ENCODE measurements at regions not wholly inside any gene's neighbourhood (a gene's known extent, or its start where the extent isn't known, plus 50 kb on each side); places are given as distances from the start of the nearest gene placed in this dataset.

DNA sequence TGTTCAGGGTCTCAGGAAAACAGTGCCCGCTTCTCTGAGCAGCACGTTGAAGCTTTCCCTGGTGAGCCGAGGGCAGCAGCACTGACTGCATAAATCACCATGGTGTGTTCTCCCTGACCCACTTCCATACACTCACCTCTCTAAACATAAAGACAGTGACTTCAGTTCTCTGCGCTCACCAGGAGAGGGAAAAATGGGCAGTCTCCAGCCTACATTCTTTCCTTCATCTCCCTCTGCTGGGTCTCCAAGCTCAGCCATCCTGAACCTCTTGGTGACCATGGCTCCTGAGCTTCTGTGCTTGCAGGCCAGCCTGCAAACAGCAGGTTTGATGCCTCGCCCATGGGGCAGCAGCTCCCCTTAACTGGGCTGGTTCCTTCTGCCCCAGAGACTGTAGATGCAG, 236.6 kb upstream of the ZNF32 start:
- CTCF ChIA-PET = interaction anchor here (0.6 to 1.0 kb wide), 2 partner anchors 159 to 501 kb away, joined by 3 to 6 read pairs; no protein-coding TSS in a partner anchor
- H3K4me3 ChIP-seq (ENCODE audit: low read depth, low read length) = no peak overlapping the region
- H3K4me1 ChIP-seq = no peaks in the 10 kb centered on the region
- no peaks in the 10 kb centered on the region for H3K9me3 ChIP-seq
- H3K4me1 Mint-ChIP-seq (ENCODE audit: low read depth, unreplicated experiment) = no peaks in the 10 kb centered on the region
- H3K9me3 Mint-ChIP-seq (ENCODE audit: unreplicated experiment) = no peaks in the 10 kb centered on the region
- no peaks in the 10 kb centered on the region for H3K36me3 ChIP-seq (ENCODE audit: control insufficient read depth, insufficient read depth, low read length)
- no peak overlapping the region for H3K27ac Mint-ChIP-seq (ENCODE audit: unreplicated experiment)
- H3K4me3 Mint-ChIP-seq (ENCODE audit: unreplicated experiment) = no peak overlapping the region
- intact Hi-C loops (cut with micrococcal nuclease; ENCODE audit: unreplicated experiment) = loop anchor here (10.0 kb wide), 1 partner anchor 500 kb away; the partner anchor contains the start of gene CXCL12
- H3K36me3 Mint-ChIP-seq (ENCODE audit: insufficient read depth, unreplicated experiment) = no peaks in the 10 kb centered on the region
- TF ChIP-seq, protein P1, sequence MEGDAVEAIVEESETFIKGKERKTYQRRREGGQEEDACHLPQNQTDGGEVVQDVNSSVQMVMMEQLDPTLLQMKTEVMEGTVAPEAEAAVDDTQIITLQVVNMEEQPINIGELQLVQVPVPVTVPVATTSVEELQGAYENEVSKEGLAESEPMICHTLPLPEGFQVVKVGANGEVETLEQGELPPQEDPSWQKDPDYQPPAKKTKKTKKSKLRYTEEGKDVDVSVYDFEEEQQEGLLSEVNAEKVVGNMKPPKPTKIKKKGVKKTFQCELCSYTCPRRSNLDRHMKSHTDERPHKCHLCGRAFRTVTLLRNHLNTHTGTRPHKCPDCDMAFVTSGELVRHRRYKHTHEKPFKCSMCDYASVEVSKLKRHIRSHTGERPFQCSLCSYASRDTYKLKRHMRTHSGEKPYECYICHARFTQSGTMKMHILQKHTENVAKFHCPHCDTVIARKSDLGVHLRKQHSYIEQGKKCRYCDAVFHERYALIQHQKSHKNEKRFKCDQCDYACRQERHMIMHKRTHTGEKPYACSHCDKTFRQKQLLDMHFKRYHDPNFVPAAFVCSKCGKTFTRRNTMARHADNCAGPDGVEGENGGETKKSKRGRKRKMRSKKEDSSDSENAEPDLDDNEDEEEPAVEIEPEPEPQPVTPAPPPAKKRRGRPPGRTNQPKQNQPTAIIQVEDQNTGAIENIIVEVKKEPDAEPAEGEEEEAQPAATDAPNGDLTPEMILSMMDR (IDR thresholded peaks at IDR 0.05; ENCODE audit: insufficient read depth in 1 of 2, low read depth in 1 of 2, low read length in 1 of 2, severe bottlenecking in 1 of 2, unreplicated experiment in 1 of 2) = peak in 1 of 2 experiments; percentile 2
- H3K27me3 ChIP-seq (replicated peaks; ENCODE audit: control insufficient read depth, insufficient read depth, low read length) = 0 out of 2 replicates have a peak, but pooled peaks cover 2% of the 10 kb centered on the region
- no peak for DNase-seq
- POLR2A ChIA-PET = no interaction called here
- peaks cover 26% of the 10 kb centered on the region for H3K27me3 Mint-ChIP-seq (ENCODE audit: insufficient read depth, unreplicated experiment)
- no TSS peak for BruUV-seq (replicated peaks)

GRCh38 chr10:43884501-43885105, 235.9 kb upstream of the ZNF32 start:
- CTCF ChIA-PET = no interaction called here
- intact Hi-C loops (cut with micrococcal nuclease; ENCODE audit: unreplicated experiment) = loop anchor here (10.0 kb wide), 1 partner anchor 500 kb away; the partner anchor contains the start of gene CXCL12
- TF ChIP-seq, protein P1 (IDR thresholded peaks at IDR 0.05; ENCODE audit: insufficient read depth in 1 of 2, low read depth in 1 of 2, low read length in 1 of 2, severe bottlenecking in 1 of 2, unreplicated experiment in 1 of 2) = no peak

GRCh38 chr10:43882711-43883110, 234.0 kb upstream of the ZNF32 start:
- Histone ChIP-seq H3K9me3 (no peaks in the 10 kb centered on the region), H3K36me3 (ENCODE audit: control insufficient read depth, insufficient read depth, low read length) (no peaks in the 10 kb centered on the region), H3K4me3 (ENCODE audit: low read depth, low read length) (no peak overlapping the region), H3K4me1 (no peaks in the 10 kb centered on the region), H3K27me3 (replicated peaks; ENCODE audit: control insufficient read depth, insufficient read depth, low read length) (0 out of 2 replicates have a peak, but pooled peaks cover 2% of the 10 kb centered on the region)
- intact Hi-C loops (cut with micrococcal nuclease; ENCODE audit: unreplicated experiment) = loop anchor here (10.0 kb wide), 1 partner anchor 502 kb away; the partner anchor contains the start of gene CXCL12
- Mint-ChIP-seq H3K4me1 (ENCODE audit: low read depth, unreplicated experiment) (no peaks in the 10 kb centered on the region), H3K9me3 (ENCODE audit: unreplicated experiment) (no peaks in the 10 kb centered on the region), H3K4me3 (ENCODE audit: unreplicated experiment) (no peak overlapping the region), H3K27ac (ENCODE audit: unreplicated experiment) (no peak overlapping the region), H3K27me3 (ENCODE audit: insufficient read depth, unreplicated experiment) (peaks cover 26% of the 10 kb centered on the region), H3K36me3 (ENCODE audit: insufficient read depth, unreplicated experiment) (no peaks in the 10 kb centered on the region)
- BruUV-seq (replicated peaks) = no TSS peak
- ChIA-PET POLR2A (no interaction called here), CTCF (no interaction called here)
- TF ChIP-seq, protein P1 (IDR thresholded peaks at IDR 0.05; ENCODE audit: insufficient read depth in 1 of 2, low read depth in 1 of 2, low read length in 1 of 2, severe bottlenecking in 1 of 2, unreplicated experiment in 1 of 2) = no peak
- DNase-seq = no peak

More at GRCh38 chr10:43884501-43885105, 235.9 kb upstream of the ZNF32 start:
- H3K36me3 ChIP-seq (ENCODE audit: control insufficient read depth, insufficient read depth, low read length) = no peaks in the 10 kb centered on the region
- H3K27me3 ChIP-seq (replicated peaks; ENCODE audit: control insufficient read depth, insufficient read depth, low read length) = 0 out of 2 replicates have a peak, but pooled peaks cover 2% of the 10 kb centered on the region
- H3K36me3 Mint-ChIP-seq (ENCODE audit: insufficient read depth, unreplicated experiment) = no peaks in the 10 kb centered on the region
- H3K27me3 Mint-ChIP-seq (ENCODE audit: insufficient read depth, unreplicated experiment) = peaks cover 30% of the 10 kb centered on the region
- no peaks in the 10 kb centered on the region for H3K9me3 Mint-ChIP-seq (ENCODE audit: unreplicated experiment)
- BruUV-seq (replicated peaks) = no TSS peak
- H3K4me1 Mint-ChIP-seq (ENCODE audit: low read depth, unreplicated experiment) = no peaks in the 10 kb centered on the region
- no peak overlapping the region for H3K4me3 ChIP-seq (ENCODE audit: low read depth, low read length)
- DNase-seq = no peak
- no peak overlapping the region for H3K27ac Mint-ChIP-seq (ENCODE audit: unreplicated experiment)
- POLR2A ChIA-PET = no interaction called here
- H3K4me1 ChIP-seq = no peaks in the 10 kb centered on the region
- no peak overlapping the region for H3K4me3 Mint-ChIP-seq (ENCODE audit: unreplicated experiment)
- H3K9me3 ChIP-seq = no peaks in the 10 kb centered on the region
